HEK293 (cell line): ENCODE measurements at regions not wholly inside any gene's neighbourhood (a gene's known extent, or its start where the extent isn't known, plus 50 kb on each side); places are given as distances from the start of the nearest gene placed in this dataset.

Experiments
- ZNF114 ChIP-seq: fragments of 450-650 bp; formaldehyde crosslinking; IDR thresholded peaks from 2 replicates; pipeline ENCODE4 v1.5.0; 2017; ENCODE audit warnings: missing biosample characterization, missing genetic modification characterization
- ZSCAN5A ChIP-seq: fragments of 450-650 bp; formaldehyde crosslinking; IDR thresholded peaks from 2 replicates; pipeline ENCODE4 v1.5.1; 2016; ENCODE audit warnings: missing biosample characterization, missing genetic modification characterization

- TF ChIP-seq ZNF114 (tag by site-specific recombination) (no peak), ZSCAN5A (no peak)
Observed at GRCh38 chr1:38126970-38127369, 80.4 kb upstream of the POU3F1 start.
